ENCODE measurements at regions not wholly inside any gene's neighbourhood (a gene's known extent, or its start where the extent isn't known, plus 50 kb on each side); places are given as distances from the start of the nearest gene placed in this dataset.

GRCh38 chr19:31500946-31501345 is 151.7 kb upstream of the TSHZ3 start:
- no TSS peak for BruUV-seq (replicated peaks)
- Mint-ChIP-seq H3K27ac (ENCODE audit: low read depth, unreplicated experiment) (no peak overlapping the region), H3K36me3 (ENCODE audit: insufficient read depth, unreplicated experiment) (no peaks in the 10 kb centered on the region), H3K27me3 (ENCODE audit: insufficient read depth, unreplicated experiment) (no peaks in the 10 kb centered on the region), H3K4me3 (ENCODE audit: unreplicated experiment) (no peak overlapping the region), H3K4me1 (ENCODE audit: insufficient read depth, unreplicated experiment) (no peaks in the 10 kb centered on the region), H3K9me3 (ENCODE audit: unreplicated experiment) (peaks cover 42% of the 10 kb centered on the region)
- TF ChIP-seq CTCF (IDR thresholded peaks at IDR 0.05; ENCODE audit: unreplicated experiment) = no peak
- intact Hi-C loops (cut with micrococcal nuclease) = no loop called here
- CTCF ChIA-PET = interaction anchor here (0.6 kb wide), 1 partner anchor 852 kb away, joined by 4 read pairs; no protein-coding TSS in a partner anchor
- POLR2A ChIA-PET = no interaction called here
- DNase-seq (ENCODE audit: unreplicated experiment) = no peak

GRCh38 chr19:31501427-31502195 is 152.4 kb upstream of the TSHZ3 start:
- no peak overlapping the region for H3K4me3 Mint-ChIP-seq (ENCODE audit: unreplicated experiment)
- H3K9me3 Mint-ChIP-seq (ENCODE audit: unreplicated experiment) = peaks cover 42% of the 10 kb centered on the region
- BruUV-seq (replicated peaks) = no TSS peak
- POLR2A ChIA-PET = no interaction called here
- no peak for TF ChIP-seq CTCF (IDR thresholded peaks at IDR 0.05; ENCODE audit: unreplicated experiment)
- no peak overlapping the region for H3K27ac Mint-ChIP-seq (ENCODE audit: low read depth, unreplicated experiment)
- CTCF ChIA-PET = interaction anchor here (0.6 kb wide), 1 partner anchor 853 kb away, joined by 4 read pairs; no protein-coding TSS in a partner anchor
- H3K36me3 Mint-ChIP-seq (ENCODE audit: insufficient read depth, unreplicated experiment) = no peaks in the 10 kb centered on the region
- intact Hi-C loops (cut with micrococcal nuclease) = no loop called here
- H3K27me3 Mint-ChIP-seq (ENCODE audit: insufficient read depth, unreplicated experiment) = no peaks in the 10 kb centered on the region
- H3K4me1 Mint-ChIP-seq (ENCODE audit: insufficient read depth, unreplicated experiment) = no peaks in the 10 kb centered on the region
- no peak for DNase-seq (ENCODE audit: unreplicated experiment)

- intact Hi-C loops (cut with micrococcal nuclease) = no loop called here
- BruUV-seq (replicated peaks) = no TSS peak
Observed at GRCh38 chr19:31502536-31503170, 153.4 kb upstream of the TSHZ3 start.

More at GRCh38 chr19:31502536-31503170, 153.4 kb upstream of the TSHZ3 start:
- H3K4me3 Mint-ChIP-seq (ENCODE audit: unreplicated experiment) = no peak overlapping the region
- TF ChIP-seq CTCF (IDR thresholded peaks at IDR 0.05; ENCODE audit: unreplicated experiment) = no peak
- H3K27me3 Mint-ChIP-seq (ENCODE audit: insufficient read depth, unreplicated experiment) = no peaks in the 10 kb centered on the region
- ChIA-PET CTCF (no interaction called here), POLR2A (no interaction called here)
- peaks cover 42% of the 10 kb centered on the region for H3K9me3 Mint-ChIP-seq (ENCODE audit: unreplicated experiment)
- H3K4me1 Mint-ChIP-seq (ENCODE audit: insufficient read depth, unreplicated experiment) = no peaks in the 10 kb centered on the region
- DNase-seq (ENCODE audit: unreplicated experiment) = no peak
- no peak overlapping the region for H3K27ac Mint-ChIP-seq (ENCODE audit: low read depth, unreplicated experiment)
- H3K36me3 Mint-ChIP-seq (ENCODE audit: insufficient read depth, unreplicated experiment) = no peaks in the 10 kb centered on the region
